ENCODE measurements at regions not wholly inside any gene's neighbourhood (a gene's known extent, or its start where the extent isn't known, plus 50 kb on each side); places are given as distances from the start of the nearest gene placed in this dataset.
"Not testable (repeated sequence)": the region's sequence is repeated elsewhere in the genome, so short reads cannot be mapped to it uniquely, and the experiment has no call there.

DNA sequence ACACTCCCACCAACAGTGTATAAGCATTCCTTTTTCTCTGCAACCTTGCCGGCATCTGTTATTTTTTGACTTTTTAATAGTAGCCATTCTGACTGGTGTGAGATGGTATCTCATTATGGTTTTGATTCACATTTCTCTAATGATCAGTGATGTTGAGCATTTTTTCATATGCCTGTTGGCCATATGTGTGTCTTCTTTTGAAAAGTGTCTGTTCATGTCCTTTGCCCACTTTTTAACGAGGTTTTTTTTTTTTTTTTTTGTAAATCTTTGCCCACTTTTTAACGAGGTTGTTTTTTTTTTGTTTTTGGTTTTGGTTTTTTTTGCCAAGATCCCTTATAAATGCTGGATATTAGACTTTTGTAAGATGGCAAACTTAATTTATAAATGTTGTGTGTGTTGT lies 87.7 kb downstream of the STRADB start:
- TF ChIP-seq, protein P1, sequence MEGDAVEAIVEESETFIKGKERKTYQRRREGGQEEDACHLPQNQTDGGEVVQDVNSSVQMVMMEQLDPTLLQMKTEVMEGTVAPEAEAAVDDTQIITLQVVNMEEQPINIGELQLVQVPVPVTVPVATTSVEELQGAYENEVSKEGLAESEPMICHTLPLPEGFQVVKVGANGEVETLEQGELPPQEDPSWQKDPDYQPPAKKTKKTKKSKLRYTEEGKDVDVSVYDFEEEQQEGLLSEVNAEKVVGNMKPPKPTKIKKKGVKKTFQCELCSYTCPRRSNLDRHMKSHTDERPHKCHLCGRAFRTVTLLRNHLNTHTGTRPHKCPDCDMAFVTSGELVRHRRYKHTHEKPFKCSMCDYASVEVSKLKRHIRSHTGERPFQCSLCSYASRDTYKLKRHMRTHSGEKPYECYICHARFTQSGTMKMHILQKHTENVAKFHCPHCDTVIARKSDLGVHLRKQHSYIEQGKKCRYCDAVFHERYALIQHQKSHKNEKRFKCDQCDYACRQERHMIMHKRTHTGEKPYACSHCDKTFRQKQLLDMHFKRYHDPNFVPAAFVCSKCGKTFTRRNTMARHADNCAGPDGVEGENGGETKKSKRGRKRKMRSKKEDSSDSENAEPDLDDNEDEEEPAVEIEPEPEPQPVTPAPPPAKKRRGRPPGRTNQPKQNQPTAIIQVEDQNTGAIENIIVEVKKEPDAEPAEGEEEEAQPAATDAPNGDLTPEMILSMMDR (conservative IDR thresholded peaks at IDR 0.05; ENCODE audit: low read depth, low read length) = not testable (repeated sequence)
- not testable (repeated sequence) for TF ChIP-seq EZH2 (IDR thresholded peaks at IDR 0.05; ENCODE audit: low read length, unreplicated experiment); EZH2phosphoT487 (IDR thresholded peaks at IDR 0.05; ENCODE audit: borderline replicate concordance, low read length)

Data from PC-3 (cell line).